Lung (tissue), 11 donors: ENCODE measurements at regions not wholly inside any gene's neighbourhood (a gene's known extent, or its start where the extent isn't known, plus 50 kb on each side); places are given as distances from the start of the nearest gene placed in this dataset.

Source experiments
- ATAC-seq: fragments of 200-7000 bp; cut with Tn5 transposase; one replicate; pipeline ENCODE4 v1.9.1; 2020; ENCODE audit warnings: moderate number of reproducible peaks; ENCODE audit not compliant: insufficient read depth, low FRiP score
- DNase-seq, 3 donors: peaks; one replicate each; pipeline ENCODE4 v3.0.0-alpha.2; 2013 to 2017
- H3K27ac ChIP-seq, 2 donors: one replicate each; pipeline ENCODE4 v1.5.1; 2013; ENCODE audit warnings: mild to moderate bottlenecking in 2 of 2, moderate library complexity in 2 of 2, control low read depth in 1 of 2, inconsistent platforms in 1 of 2, low read depth in 1 of 2, low read length in 1 of 2
- H3K27me3 ChIP-seq, 3 donors: one replicate each; pipeline ENCODE4 v1.5.1; 2013; ENCODE audit warnings: low read length in 2 of 3; ENCODE audit not compliant: control insufficient read depth in 3 of 3, insufficient read depth in 3 of 3
- H3K36me3 ChIP-seq, 4 donors: one replicate each; pipeline ENCODE4 v1.5.1; 2013; ENCODE audit warnings: low read length in 4 of 4, mild to moderate bottlenecking in 1 of 4, moderate library complexity in 1 of 4; ENCODE audit not compliant: control insufficient read depth in 4 of 4, insufficient read depth in 4 of 4
- H3K4me1 ChIP-seq, 5 donors: one replicate each; pipeline ENCODE4 v1.5.1; 2013; ENCODE audit warnings: low read length in 5 of 5, mild to moderate bottlenecking in 2 of 5, moderate library complexity in 1 of 5; ENCODE audit not compliant: control insufficient read depth in 5 of 5, insufficient read depth in 5 of 5
- H3K4me3 ChIP-seq: one replicate; pipeline ENCODE4 v1.5.1; 2013; ENCODE audit warnings: mild to moderate bottlenecking, control low read depth, moderate library complexity
- H3K9ac ChIP-seq, 2 donors: one replicate each; pipeline ENCODE4 v1.5.1; 2013; ENCODE audit warnings: low read length in 2 of 2, control low read depth in 1 of 2; ENCODE audit not compliant: insufficient read depth in 1 of 2
- H3K9me3 ChIP-seq, 4 donors: one replicate each; pipeline ENCODE4 v1.5.1; 2013; ENCODE audit warnings: low read length in 3 of 4, mild to moderate bottlenecking in 1 of 4, moderate library complexity in 1 of 4; ENCODE audit not compliant: control insufficient read depth in 4 of 4, insufficient read depth in 3 of 4
- WGBS, 2 donors: extraction: QIAGEN DNeasy Blood & Tissue Kit; methylation state at CpG; one replicate each; pipeline ENCODE4 v1.1.7; 2013; 5-methylcytosine and 5-hydroxymethylcytosine counted together
- TF ChIP-seq, protein P1 (sequence below): IDR thresholded peaks from 2 replicates; pipeline ENCODE4 v1.5.1; 2012; ENCODE audit warnings: mild to moderate bottlenecking; ENCODE audit errors: control extremely low read depth, extremely low read depth
- donor health status: control.
- donor health status: control.
- donor health status: Bipolar disorder and iron deficiency.
- donor health status: healthy.
- donor health status: DM: yes; HTN: yes; CAD: no.

DNA sequence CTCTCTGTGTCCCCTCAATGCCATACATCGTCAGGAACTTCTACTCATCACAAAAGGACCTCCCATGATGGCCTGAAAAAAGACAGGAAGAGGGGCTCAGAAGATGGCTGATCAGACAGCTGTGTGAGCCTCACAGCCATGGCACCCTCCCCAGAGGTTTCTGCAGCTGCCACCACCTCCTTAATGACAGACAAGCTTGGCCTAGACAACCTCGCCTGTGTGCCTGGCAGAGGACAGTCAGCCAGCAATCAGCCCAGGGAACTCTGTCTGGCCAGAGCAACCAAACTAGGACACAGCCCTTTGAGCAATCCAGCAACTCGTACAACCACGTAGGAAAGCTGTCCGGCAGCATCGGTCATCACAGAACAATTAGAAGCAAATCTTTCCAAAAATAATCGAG, 54.2 kb upstream of the MED9 start:
- Histone ChIP-seq H3K27ac (no peak overlapping the region), H3K27me3 (no peaks in the 10 kb centered on the region), H3K9me3 (peaks cover 0 to 5% (median 0%) of the 10 kb centered on the region in 4 donors), H3K36me3 (no peaks in the 10 kb centered on the region), H3K4me3 (no peak overlapping the region), H3K4me1 (peaks cover 0 to 5% (median 0%) of the 10 kb centered on the region in 5 donors), H3K9ac (no peak overlapping the region)
- ATAC-seq (no peak), DNase-seq (no peak)
- TF ChIP-seq, protein P1, sequence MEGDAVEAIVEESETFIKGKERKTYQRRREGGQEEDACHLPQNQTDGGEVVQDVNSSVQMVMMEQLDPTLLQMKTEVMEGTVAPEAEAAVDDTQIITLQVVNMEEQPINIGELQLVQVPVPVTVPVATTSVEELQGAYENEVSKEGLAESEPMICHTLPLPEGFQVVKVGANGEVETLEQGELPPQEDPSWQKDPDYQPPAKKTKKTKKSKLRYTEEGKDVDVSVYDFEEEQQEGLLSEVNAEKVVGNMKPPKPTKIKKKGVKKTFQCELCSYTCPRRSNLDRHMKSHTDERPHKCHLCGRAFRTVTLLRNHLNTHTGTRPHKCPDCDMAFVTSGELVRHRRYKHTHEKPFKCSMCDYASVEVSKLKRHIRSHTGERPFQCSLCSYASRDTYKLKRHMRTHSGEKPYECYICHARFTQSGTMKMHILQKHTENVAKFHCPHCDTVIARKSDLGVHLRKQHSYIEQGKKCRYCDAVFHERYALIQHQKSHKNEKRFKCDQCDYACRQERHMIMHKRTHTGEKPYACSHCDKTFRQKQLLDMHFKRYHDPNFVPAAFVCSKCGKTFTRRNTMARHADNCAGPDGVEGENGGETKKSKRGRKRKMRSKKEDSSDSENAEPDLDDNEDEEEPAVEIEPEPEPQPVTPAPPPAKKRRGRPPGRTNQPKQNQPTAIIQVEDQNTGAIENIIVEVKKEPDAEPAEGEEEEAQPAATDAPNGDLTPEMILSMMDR: no peak
- WGBS, 2 donors: 89 to 93% methylated on average over 7 of the region's 7 CpGs

DNA sequence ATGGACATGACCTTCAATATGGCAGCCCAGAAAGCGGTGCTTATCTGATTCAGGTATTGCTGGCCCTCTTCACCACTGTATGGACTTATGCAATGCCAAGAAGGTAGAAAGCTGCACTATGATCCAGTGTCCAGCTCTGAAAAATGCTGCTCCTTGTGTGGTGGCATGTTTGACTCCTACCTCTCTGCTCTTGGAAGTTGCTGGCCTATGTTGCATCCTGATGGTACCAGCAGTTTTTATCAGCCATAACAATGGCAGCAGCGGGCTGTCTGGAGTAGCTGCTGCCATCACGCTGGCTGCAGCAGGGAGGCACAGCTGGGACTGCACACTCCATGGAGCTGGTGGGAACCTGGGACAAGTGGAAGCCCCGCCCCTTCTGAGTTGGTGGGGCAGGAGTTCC, 53.1 kb upstream of the MED9 start:
- Histone ChIP-seq H3K27me3 (no peaks in the 10 kb centered on the region), H3K36me3 (no peaks in the 10 kb centered on the region), H3K9me3 (peaks cover 0 to 5% (median 0%) of the 10 kb centered on the region in 4 donors), H3K4me1 (peaks cover 0 to 5% (median 0%) of the 10 kb centered on the region in 5 donors), H3K27ac (no peak overlapping the region), H3K4me3 (no peak overlapping the region), H3K9ac (no peak overlapping the region)
- TF ChIP-seq, protein P1: no peak
- WGBS, 2 donors: 93 to 98% methylated on average over 4 of the region's 4 CpGs
- DNase-seq (no peak), ATAC-seq (no peak)

DNA sequence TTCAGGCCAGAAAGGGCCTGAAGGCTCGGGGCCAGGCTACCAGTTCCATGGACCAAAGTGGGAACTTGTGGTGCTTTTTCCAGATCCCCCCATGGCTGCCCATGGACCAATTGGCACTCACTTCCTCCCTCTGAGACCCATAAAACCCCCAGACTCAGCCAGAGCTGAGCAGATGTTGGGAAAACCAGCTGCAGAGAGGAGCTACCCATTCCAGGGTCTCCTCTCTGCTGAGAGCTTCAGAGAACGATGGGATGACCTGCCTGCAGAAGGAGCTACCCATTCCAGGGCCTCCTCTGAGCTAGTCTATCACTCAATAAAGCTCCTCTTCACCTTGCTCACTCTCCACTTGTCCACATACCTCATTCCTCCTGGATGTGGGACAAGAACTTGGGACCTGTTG, 52.2 kb upstream of the MED9 start:
- Histone ChIP-seq H3K4me1 (peaks cover 0 to 5% (median 0%) of the 10 kb centered on the region in 5 donors), H3K36me3 (no peaks in the 10 kb centered on the region), H3K9ac (no peak overlapping the region), H3K27me3 (no peaks in the 10 kb centered on the region), H3K4me3 (no peak overlapping the region), H3K27ac (no peak overlapping the region), H3K9me3 (peaks cover 0 to 5% (median 0%) of the 10 kb centered on the region in 4 donors)
- TF ChIP-seq, protein P1: no peak
- no peak for ATAC-seq
- no peak for DNase-seq
- WGBS, 2 donors: 70 to 89% methylated on average over 2 of the region's 2 CpGs

DNA sequence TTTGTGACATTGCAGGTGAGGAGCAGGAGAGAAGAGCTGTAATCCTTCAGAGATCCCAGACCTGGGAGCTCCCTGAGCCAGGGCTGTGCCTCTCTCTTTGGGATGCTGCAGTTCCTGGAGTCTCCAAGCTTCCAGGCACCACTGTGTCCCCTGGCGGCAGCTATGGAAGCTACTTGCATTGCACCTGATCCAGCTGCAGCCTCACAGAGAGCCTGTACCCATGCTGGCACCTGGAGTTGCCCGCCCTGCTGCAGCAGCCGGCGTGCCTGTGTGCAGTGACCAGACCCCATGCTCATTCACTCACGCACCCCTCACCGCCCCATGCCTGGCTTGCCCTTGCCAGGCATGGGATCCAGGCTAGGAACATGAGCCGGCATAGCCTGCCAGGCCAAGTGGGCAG, 51.8 kb upstream of the MED9 start:
- DNase-seq: no peak
- 98 to 99% methylated on average over 7 of the region's 7 CpGs for WGBS, 2 donors
- no peak overlapping the region for H3K4me3 ChIP-seq
- H3K4me1 ChIP-seq: peaks cover 0 to 5% (median 0%) of the 10 kb centered on the region in 5 donors
- H3K27ac ChIP-seq: no peak overlapping the region
- TF ChIP-seq, protein P1: no peak
- ATAC-seq: no peak
- no peaks in the 10 kb centered on the region for H3K36me3 ChIP-seq
- no peak overlapping the region for H3K9ac ChIP-seq
- no peaks in the 10 kb centered on the region for H3K27me3 ChIP-seq
- H3K9me3 ChIP-seq: peaks cover 0 to 5% (median 0%) of the 10 kb centered on the region in 4 donors
